ENCODE measurements at regions not wholly inside any gene's neighbourhood (a gene's known extent, or its start where the extent isn't known, plus 50 kb on each side); places are given as distances from the start of the nearest gene placed in this dataset.

DNA sequence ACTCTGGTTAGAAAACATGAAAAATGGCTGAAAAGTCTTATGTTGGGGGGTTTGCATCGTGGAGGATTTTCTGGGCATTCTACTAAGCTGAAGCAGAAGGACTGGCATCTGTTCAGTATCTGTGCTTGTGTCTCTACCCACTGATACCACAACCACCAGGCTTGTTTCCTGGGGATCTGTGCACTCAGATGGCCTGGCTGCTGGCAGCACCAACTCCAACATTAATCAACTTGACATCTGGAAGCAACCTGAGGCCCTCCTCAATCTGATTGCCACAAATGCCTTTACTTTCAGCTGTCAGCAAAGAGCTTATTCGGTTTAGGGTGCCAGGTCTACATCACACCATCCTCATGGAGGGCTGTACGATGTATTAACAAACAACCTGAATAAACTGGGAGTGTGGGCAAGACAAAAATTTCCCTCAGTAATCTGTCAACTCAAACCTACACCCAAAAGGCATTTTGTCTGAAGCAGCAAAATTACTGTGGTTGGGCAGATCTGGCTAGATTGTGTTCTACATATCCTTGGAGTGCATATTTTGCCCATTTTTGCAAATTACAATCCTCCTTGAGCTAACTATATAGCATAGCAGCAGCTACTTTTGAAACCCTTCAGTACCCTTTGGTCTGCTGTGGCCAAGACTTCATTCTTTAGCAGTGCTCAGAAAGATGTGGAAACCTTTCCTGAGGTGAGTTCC is 74.6 kb downstream of the FOXD1 start:
- TF ChIP-seq, protein P1, sequence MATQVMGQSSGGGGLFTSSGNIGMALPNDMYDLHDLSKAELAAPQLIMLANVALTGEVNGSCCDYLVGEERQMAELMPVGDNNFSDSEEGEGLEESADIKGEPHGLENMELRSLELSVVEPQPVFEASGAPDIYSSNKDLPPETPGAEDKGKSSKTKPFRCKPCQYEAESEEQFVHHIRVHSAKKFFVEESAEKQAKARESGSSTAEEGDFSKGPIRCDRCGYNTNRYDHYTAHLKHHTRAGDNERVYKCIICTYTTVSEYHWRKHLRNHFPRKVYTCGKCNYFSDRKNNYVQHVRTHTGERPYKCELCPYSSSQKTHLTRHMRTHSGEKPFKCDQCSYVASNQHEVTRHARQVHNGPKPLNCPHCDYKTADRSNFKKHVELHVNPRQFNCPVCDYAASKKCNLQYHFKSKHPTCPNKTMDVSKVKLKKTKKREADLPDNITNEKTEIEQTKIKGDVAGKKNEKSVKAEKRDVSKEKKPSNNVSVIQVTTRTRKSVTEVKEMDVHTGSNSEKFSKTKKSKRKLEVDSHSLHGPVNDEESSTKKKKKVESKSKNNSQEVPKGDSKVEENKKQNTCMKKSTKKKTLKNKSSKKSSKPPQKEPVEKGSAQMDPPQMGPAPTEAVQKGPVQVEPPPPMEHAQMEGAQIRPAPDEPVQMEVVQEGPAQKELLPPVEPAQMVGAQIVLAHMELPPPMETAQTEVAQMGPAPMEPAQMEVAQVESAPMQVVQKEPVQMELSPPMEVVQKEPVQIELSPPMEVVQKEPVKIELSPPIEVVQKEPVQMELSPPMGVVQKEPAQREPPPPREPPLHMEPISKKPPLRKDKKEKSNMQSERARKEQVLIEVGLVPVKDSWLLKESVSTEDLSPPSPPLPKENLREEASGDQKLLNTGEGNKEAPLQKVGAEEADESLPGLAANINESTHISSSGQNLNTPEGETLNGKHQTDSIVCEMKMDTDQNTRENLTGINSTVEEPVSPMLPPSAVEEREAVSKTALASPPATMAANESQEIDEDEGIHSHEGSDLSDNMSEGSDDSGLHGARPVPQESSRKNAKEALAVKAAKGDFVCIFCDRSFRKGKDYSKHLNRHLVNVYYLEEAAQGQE (IDR thresholded peaks at IDR 0.05; ENCODE audit: low read depth) = no peak
- TF ChIP-seq EP300 (IDR thresholded peaks at IDR 0.05; ENCODE audit: borderline replicate concordance) = no peak
- no peak for TF ChIP-seq MAX (IDR thresholded peaks at IDR 0.05)
- TF ChIP-seq TEAD4 (IDR thresholded peaks at IDR 0.05) = no peak
- no peak for TF ChIP-seq ZBTB7A (IDR thresholded peaks at IDR 0.05; ENCODE audit: low read depth)
- TF ChIP-seq FOXM1 (IDR thresholded peaks at IDR 0.05; ENCODE audit: borderline replicate concordance, low read depth) = no peak
- TF ChIP-seq TCF12 (IDR thresholded peaks at IDR 0.05; ENCODE audit: low read depth) = no peak
- TF ChIP-seq NFIC (IDR thresholded peaks at IDR 0.05) = no peak
- TF ChIP-seq CREB1 (IDR thresholded peaks at IDR 0.05; ENCODE audit: low read depth) = no peak
- TF ChIP-seq EGR1 (IDR thresholded peaks at IDR 0.05) = no peak
- TF ChIP-seq YY1 (IDR thresholded peaks at IDR 0.05; ENCODE audit: low read depth) = no peak
- TF ChIP-seq TAF1 (IDR thresholded peaks at IDR 0.05; ENCODE audit: low read depth) = no peak
- no peak for TF ChIP-seq RAD21 (IDR thresholded peaks at IDR 0.05; ENCODE audit: low read depth)
- TF ChIP-seq, protein P2, sequence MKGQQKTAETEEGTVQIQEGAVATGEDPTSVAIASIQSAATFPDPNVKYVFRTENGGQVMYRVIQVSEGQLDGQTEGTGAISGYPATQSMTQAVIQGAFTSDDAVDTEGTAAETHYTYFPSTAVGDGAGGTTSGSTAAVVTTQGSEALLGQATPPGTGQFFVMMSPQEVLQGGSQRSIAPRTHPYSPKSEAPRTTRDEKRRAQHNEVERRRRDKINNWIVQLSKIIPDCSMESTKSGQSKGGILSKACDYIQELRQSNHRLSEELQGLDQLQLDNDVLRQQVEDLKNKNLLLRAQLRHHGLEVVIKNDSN (IDR thresholded peaks at IDR 0.05) = no peak
- TF ChIP-seq CEBPB (IDR thresholded peaks at IDR 0.05) = no peak

DNA sequence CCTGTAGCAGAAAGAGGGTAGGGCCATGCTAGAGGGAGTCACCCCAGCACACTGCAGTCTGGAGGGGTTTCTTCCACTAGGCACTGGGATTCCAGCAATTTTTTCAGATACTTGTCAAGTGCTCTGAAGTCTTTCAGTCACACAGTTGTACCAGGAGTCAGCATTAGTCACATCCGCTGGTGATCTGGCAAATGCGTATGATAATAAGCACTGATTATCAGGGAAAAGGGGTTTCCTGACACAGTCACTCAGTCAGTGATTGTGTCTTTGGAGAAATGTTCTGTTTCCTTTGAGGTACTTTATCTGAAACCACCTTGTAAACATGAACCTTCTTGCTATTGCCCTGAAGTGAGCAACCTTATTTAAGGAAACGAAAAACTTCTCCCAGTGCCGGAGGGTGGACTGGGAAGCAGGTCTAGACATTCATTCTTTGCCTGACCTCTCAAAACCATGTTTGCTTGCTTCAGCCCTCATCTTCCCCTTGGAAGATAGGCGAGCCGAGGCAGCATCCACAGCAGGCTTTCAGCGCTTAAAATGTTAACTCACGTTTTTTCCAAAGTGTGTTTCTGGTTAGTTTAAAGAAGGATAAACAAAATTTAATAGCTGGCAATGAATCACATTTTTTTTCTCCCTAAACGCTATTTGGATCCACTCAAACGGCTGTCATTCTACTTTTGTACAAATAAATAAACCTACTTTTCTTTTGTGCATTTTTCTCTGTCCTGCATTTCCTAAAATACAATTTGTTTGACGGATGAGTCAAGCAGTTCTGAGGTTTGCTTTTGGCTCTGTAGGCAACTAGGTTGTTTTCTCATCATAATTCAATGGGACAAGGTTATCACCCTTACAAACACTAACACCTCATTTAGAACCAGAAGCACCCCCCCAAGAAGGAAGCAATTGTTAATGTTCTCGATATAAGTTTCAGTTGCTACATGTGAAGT is 77.7 kb downstream of the FOXD1 start:
- 0 out of 2 replicates have a peak, but pooled peaks have one; percentile 6 for TF ChIP-seq TEAD4 (IDR thresholded peaks at IDR 0.05)
- TF ChIP-seq CEBPB (IDR thresholded peaks at IDR 0.05) = no peak

GRCh38 chr5:73370095-73370494 is 78.5 kb downstream of the FOXD1 start:
- TF ChIP-seq EGR1 (IDR thresholded peaks at IDR 0.05) (no peak), NFIC (IDR thresholded peaks at IDR 0.05) (no peak), CREB1 (IDR thresholded peaks at IDR 0.05; ENCODE audit: low read depth) (no peak), TEAD4 (IDR thresholded peaks at IDR 0.05) (no peak), ZBTB7A (IDR thresholded peaks at IDR 0.05; ENCODE audit: low read depth) (no peak), MAX (IDR thresholded peaks at IDR 0.05) (no peak), RAD21 (IDR thresholded peaks at IDR 0.05; ENCODE audit: low read depth) (no peak)
- TF ChIP-seq, protein P2 (IDR thresholded peaks at IDR 0.05) = no peak
- TF ChIP-seq, protein P1 (IDR thresholded peaks at IDR 0.05; ENCODE audit: low read depth) = no peak

DNA sequence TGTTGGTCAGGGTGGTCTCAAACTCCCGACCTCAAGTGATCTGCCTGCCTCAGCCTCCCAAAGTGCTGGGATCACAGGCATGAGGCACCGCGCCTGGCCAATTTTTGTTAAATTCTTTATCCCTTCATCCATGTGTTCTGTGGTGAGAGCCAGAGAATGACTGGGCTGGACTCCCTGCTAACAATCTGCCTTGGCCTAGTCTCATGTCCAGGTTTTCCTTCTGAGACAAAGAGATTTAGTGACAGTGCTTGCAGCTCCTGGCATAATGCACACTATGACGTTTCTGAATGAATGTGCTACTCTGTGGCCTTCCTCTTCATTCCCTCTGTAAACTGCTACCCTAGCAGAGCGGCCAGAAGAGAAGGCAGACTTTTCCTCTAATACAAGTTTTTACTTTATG is 79.3 kb downstream of the FOXD1 start:
- TF ChIP-seq YY1 (IDR thresholded peaks at IDR 0.05; ENCODE audit: low read depth) (no peak), RAD21 (IDR thresholded peaks at IDR 0.05; ENCODE audit: low read depth) (no peak), TCF12 (IDR thresholded peaks at IDR 0.05; ENCODE audit: low read depth) (no peak), TEAD4 (IDR thresholded peaks at IDR 0.05) (no peak), CEBPB (IDR thresholded peaks at IDR 0.05) (no peak), ZBTB7A (IDR thresholded peaks at IDR 0.05; ENCODE audit: low read depth) (no peak), CREB1 (IDR thresholded peaks at IDR 0.05; ENCODE audit: low read depth) (no peak), EGR1 (IDR thresholded peaks at IDR 0.05) (no peak), FOXM1 (IDR thresholded peaks at IDR 0.05; ENCODE audit: borderline replicate concordance, low read depth) (no peak), MAX (IDR thresholded peaks at IDR 0.05) (no peak), EP300 (IDR thresholded peaks at IDR 0.05; ENCODE audit: borderline replicate concordance) (no peak), NFIC (IDR thresholded peaks at IDR 0.05) (no peak)
- TF ChIP-seq, protein P1 (IDR thresholded peaks at IDR 0.05; ENCODE audit: low read depth) = no peak
- TF ChIP-seq, protein P2 (IDR thresholded peaks at IDR 0.05) = no peak

Measured in Ishikawa (cell line).